Tibial nerve (tissue), 4 donors: ENCODE measurements at regions not wholly inside any gene's neighbourhood (a gene's known extent, or its start where the extent isn't known, plus 50 kb on each side); places are given as distances from the start of the nearest gene placed in this dataset.

Source experiments
- DNase-seq, 2 donors: peaks; one replicate each; pipeline ENCODE4 v3.0.0-alpha.2; 2019; ENCODE audit warnings: low spot score in 2 of 2
- H3K27ac ChIP-seq, 4 donors: fragments of 200-600 bp; sonication (generic) in 3 of 4; one replicate each; pipeline ENCODE4 v1.5.1; 2017 to 2019; ENCODE audit warnings: mild to moderate bottlenecking in 1 of 4
- H3K27me3 ChIP-seq, 2 donors: fragments of 200-600 bp; sonication (generic) in 1 of 2; one replicate each; pipeline versions ENCODE4 v1.5.1 to v1.6.0; 2017 to 2019
- H3K36me3 ChIP-seq, 3 donors: fragments of 200-600 bp; sonication (generic); one replicate each; pipeline ENCODE4 v1.5.1; 2018 to 2019
- H3K4me1 ChIP-seq, 4 donors: fragments of 200-600 bp; sonication (generic) in 3 of 4; one replicate each; pipeline ENCODE4 v1.5.1; 2017 to 2019
- H3K4me3 ChIP-seq, 4 donors: fragments of 200-600 bp; sonication (generic) in 3 of 4; one replicate each; pipeline ENCODE4 v1.5.1; 2017 to 2019; ENCODE audit warnings: mild to moderate bottlenecking in 1 of 4, moderate library complexity in 1 of 4
- H3K9me3 ChIP-seq, 4 donors: fragments of 200-600 bp; sonication (generic) in 3 of 4; one replicate each; pipeline ENCODE4 v1.5.1; 2017 to 2019
- EP300 ChIP-seq, 2 donors: sonication (generic); formaldehyde crosslinking; IDR thresholded peaks; one replicate each; pipeline ENCODE4 v1.6.1; 2017; ENCODE audit warnings: antibody characterized with exemption in 2 of 2, mild to moderate bottlenecking in 1 of 2
- POLR2A ChIP-seq, 2 donors: fragments of 450-650 bp; IDR thresholded peaks; one replicate each; pipeline ENCODE4 v1.6.1; 2017; ENCODE audit warnings: antibody characterized with exemption in 2 of 2, mild to moderate bottlenecking in 2 of 2, moderate library complexity in 2 of 2
- WGBS, 2 donors: methylation state at CpG; one replicate each; pipeline ENCODE4 v1.1.5; 2018; 5-methylcytosine and 5-hydroxymethylcytosine counted together
- TF ChIP-seq, protein P1 (sequence below), 5 experiments: fragments of 200-600 bp in 3 of 5; fragments of 450-650 bp in 2 of 5; sonication (generic) in 3 of 5; IDR thresholded peaks; one replicate each; pipeline ENCODE4 v1.5.1; 2016 to 2019; ENCODE audit warnings: antibody characterized with exemption in 5 of 5, mild to moderate bottlenecking in 3 of 5, moderate library complexity in 2 of 5

DNA sequence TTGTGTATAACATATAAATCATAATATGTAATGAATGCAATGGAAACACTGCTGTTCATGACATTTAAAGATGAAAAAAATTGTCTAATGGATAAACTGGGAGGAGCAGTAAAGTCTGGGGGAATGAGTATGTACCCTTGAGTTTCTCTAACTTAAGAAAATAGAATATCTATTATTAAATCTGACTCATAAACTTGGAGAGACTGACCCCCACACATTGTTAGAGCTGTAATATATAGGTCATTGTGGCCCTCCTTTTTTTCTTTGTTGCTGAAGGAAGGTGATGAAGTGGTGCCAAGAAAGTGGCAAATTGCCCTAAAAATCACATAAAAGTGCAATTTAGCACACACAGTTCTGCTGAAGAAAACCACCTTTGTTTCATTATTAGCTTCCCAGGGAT lies 389.8 kb upstream of the RARB start:
- H3K36me3 ChIP-seq: no peaks in the 10 kb centered on the region
- no peak for TF ChIP-seq EP300 (IDR thresholded peaks at IDR 0.05)
- peaks cover 0 to 34% (median 8%) of the 10 kb centered on the region in 4 donors for H3K4me1 ChIP-seq
- H3K27me3 ChIP-seq: no peaks in the 10 kb centered on the region
- no peaks in the 10 kb centered on the region for H3K9me3 ChIP-seq
- H3K27ac ChIP-seq: no peak overlapping the region
- no peak overlapping the region for H3K4me3 ChIP-seq
- no peak for DNase-seq

DNA sequence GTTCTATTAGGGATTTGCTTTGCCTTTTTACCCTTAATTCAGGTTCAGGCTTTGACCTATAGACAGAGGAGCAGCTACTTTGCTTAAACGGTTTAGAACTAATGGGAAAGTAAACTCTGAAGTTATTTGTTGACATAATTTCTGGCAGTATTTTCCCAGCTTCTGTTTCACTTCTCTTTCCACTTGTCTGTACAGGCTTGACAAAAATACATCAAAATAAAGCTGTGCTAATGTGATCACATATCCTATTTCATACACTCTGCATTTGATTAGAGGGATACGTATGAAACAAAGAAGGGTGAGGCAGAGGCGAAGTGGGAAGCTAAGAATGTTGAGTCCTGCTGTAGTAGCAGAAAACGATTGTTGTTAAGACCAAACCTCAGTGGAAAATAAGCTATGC lies 389.1 kb upstream of the RARB start:
- H3K27me3 ChIP-seq: no peaks in the 10 kb centered on the region
- 22 to 37% methylated on average over 4 of the region's 4 CpGs for WGBS, 2 donors
- no peaks in the 10 kb centered on the region for H3K36me3 ChIP-seq
- H3K4me3 ChIP-seq: no peak overlapping the region
- H3K9me3 ChIP-seq: no peaks in the 10 kb centered on the region
- TF ChIP-seq POLR2A (IDR thresholded peaks at IDR 0.05) (no peak), EP300 (IDR thresholded peaks at IDR 0.05) (no peak)
- TF ChIP-seq, protein P1, sequence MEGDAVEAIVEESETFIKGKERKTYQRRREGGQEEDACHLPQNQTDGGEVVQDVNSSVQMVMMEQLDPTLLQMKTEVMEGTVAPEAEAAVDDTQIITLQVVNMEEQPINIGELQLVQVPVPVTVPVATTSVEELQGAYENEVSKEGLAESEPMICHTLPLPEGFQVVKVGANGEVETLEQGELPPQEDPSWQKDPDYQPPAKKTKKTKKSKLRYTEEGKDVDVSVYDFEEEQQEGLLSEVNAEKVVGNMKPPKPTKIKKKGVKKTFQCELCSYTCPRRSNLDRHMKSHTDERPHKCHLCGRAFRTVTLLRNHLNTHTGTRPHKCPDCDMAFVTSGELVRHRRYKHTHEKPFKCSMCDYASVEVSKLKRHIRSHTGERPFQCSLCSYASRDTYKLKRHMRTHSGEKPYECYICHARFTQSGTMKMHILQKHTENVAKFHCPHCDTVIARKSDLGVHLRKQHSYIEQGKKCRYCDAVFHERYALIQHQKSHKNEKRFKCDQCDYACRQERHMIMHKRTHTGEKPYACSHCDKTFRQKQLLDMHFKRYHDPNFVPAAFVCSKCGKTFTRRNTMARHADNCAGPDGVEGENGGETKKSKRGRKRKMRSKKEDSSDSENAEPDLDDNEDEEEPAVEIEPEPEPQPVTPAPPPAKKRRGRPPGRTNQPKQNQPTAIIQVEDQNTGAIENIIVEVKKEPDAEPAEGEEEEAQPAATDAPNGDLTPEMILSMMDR (IDR thresholded peaks at IDR 0.05): no peak
- H3K4me1 ChIP-seq: peaks cover 0 to 34% (median 8%) of the 10 kb centered on the region in 4 donors
- DNase-seq: no peak
- no peak overlapping the region for H3K27ac ChIP-seq

DNA sequence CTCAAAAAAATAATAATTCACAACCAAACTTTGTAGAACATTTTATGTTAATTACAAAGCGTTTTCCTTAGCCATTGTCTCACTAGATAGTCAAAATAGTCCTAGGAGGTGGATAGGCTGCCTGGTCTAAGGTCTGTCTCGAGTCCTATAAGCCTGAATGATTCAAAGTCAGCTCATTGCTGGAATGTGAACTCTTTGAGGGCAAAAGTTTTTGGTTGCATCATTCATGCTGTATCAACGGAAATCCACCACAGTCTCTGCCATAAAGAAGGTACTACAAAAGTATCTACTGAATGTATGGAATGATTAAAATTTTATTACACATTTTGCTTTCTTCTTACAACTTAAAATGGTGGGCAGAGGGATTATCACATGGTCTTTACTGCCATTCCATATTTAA lies 387.3 kb upstream of the RARB start:
- Histone ChIP-seq H3K9me3 (no peaks in the 10 kb centered on the region), H3K4me3 (no peak overlapping the region)
- WGBS, 2 donors: 78 to 88% methylated on average over 3 of the region's 3 CpGs

DNA sequence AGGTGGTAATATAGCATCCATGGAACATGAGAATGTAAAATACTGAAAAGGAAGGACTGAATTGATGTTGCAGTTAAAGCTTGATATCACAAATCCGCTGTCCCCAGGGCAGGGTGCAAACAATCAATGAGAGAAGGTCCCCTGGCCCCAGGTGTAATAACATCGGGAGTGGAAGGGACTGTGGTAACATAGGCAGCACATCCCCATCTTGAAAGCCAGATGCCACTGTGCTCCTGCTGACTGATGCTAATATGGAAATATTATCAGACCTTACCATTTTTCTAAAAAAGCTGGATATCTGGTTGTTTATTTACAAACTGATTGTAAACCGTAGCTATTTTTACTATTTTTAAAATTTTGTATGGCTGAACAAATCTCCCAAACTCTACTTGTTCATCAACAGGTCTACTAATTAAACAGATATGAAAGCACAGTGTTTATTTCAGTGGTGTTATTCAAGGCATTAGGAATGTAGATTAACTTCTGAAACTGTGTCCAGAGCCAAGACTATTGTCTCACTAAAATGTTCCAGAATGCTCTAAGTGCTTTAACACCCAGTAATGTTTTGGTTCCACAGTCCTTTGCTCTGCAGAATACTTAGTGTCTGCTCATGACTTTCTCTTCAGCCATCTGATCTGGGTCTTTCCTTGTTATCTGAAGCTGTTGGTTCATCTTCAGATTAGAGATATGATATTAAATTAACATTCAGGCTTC lies 386.0 kb upstream of the RARB start:
- Histone ChIP-seq H3K4me1 (peaks cover 0 to 52% (median 19%) of the 10 kb centered on the region in 4 donors), H3K27ac (no peak overlapping the region), H3K36me3 (no peaks in the 10 kb centered on the region), H3K9me3 (no peaks in the 10 kb centered on the region), H3K4me3 (no peak overlapping the region), H3K27me3 (no peaks in the 10 kb centered on the region)
- no peak for DNase-seq
- WGBS, 2 donors: 86 to 97% methylated on average over 3 of the region's 3 CpGs
- no peak for TF ChIP-seq EP300 (IDR thresholded peaks at IDR 0.05)
- no peak for TF ChIP-seq POLR2A (IDR thresholded peaks at IDR 0.05)
- TF ChIP-seq, protein P1 (IDR thresholded peaks at IDR 0.05): no peak

More for the DNA sequence above, 387.3 kb upstream of the RARB start:
- TF ChIP-seq EP300 (IDR thresholded peaks at IDR 0.05) (no peak), POLR2A (IDR thresholded peaks at IDR 0.05) (no peak)
- Histone ChIP-seq H3K27ac (no peak overlapping the region), H3K27me3 (no peaks in the 10 kb centered on the region), H3K4me1 (peaks cover 0 to 50% (median 12%) of the 10 kb centered on the region in 4 donors), H3K36me3 (no peaks in the 10 kb centered on the region)
- no peak for DNase-seq

DNA sequence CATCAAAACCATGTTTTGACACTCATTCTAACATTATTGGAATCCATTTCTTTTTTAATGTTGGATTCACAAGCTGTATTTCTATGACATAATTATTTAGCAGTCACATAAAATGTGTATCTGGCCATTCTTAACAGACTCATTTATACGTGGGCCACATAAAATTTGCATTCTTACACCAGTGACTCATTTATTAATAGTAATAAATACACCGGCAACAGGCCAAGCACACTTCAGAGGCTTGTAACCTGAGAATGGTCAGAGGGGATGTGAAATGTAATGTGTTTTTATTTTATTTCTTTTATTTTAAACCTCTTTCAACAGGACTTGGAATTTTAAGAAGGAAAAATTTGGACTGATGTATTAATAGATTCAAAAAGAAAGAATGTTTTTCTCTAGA lies 384.9 kb upstream of the RARB start:
- Histone ChIP-seq H3K27me3 (no peaks in the 10 kb centered on the region), H3K4me3 (no peak overlapping the region), H3K36me3 (no peaks in the 10 kb centered on the region), H3K4me1 (peaks cover 0 to 46% (median 15%) of the 10 kb centered on the region in 4 donors), H3K9me3 (no peaks in the 10 kb centered on the region), H3K27ac (no peak overlapping the region)
- TF ChIP-seq EP300 (IDR thresholded peaks at IDR 0.05): no peak
- TF ChIP-seq, protein P1 (IDR thresholded peaks at IDR 0.05): no peak
- no peak for TF ChIP-seq POLR2A (IDR thresholded peaks at IDR 0.05)
- 39 to 44% methylated on average over 2 of the region's 2 CpGs for WGBS, 2 donors
- no peak for DNase-seq

DNA sequence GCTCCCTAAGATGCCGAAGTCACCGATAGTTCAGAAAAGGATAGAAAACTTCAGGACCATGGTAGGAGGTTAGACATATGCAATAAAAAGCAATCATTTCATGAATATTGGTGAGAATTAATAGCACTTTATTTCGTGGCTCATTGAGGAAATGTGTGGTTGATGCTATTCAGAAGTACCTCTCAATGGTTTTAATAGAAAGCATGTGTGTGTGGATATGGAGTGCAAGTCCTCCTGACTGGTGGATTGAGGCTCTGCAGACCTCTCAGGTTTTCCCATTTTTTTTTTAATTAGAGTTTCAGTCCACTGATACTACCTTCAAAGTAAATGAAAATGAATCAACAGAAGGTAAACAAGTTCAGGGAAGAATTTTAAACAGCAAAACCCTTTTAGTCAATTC lies 384.3 kb upstream of the RARB start:
- WGBS, 2 donors: 82 to 84% methylated on average over 3 of the region's 3 CpGs
- Histone ChIP-seq H3K4me1 (peaks cover 0 to 40% (median 13%) of the 10 kb centered on the region in 4 donors), H3K4me3 (no peak overlapping the region), H3K36me3 (no peaks in the 10 kb centered on the region), H3K27ac (no peak overlapping the region), H3K27me3 (no peaks in the 10 kb centered on the region), H3K9me3 (no peaks in the 10 kb centered on the region)
- no peak for DNase-seq
- TF ChIP-seq EP300 (IDR thresholded peaks at IDR 0.05): no peak
- TF ChIP-seq POLR2A (IDR thresholded peaks at IDR 0.05): no peak
- TF ChIP-seq, protein P1 (IDR thresholded peaks at IDR 0.05): no peak
